HG03432 (cell line): ENCODE measurements at regions not wholly inside any gene's neighbourhood (a gene's known extent, or its start where the extent isn't known, plus 50 kb on each side); places are given as distances from the start of the nearest gene placed in this dataset.
A peak's percentile ranks its signal among the peaks of the same experiment; 100 is the strongest.

ENCODE experiments used
- ATAC-seq: cut with Tn5 transposase; IDR thresholded peaks from one replicate; pipeline ENCODE4 v1.9.1; 2021; ENCODE audit warnings: mild to moderate bottlenecking, moderate library complexity; ENCODE audit not compliant: unreplicated experiment

DNA sequence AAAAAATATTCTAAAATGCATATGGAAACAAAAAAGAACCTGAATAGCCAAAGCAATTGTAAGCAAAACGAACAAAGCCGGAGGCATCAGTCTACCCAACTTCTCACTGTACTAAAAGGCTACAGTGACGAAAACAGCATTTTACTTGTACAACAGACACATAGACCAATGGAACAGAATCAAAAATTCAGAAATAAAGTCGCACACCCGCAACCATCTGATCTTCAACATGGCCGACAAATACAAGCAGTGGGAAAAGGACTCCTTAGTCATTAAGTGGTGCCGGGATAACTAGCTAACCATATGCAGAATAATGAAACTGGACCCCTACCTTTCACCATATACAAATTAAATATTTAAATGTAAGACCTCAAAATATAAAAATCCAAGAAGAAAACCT is 203.9 kb upstream of the PPFIA2 start:
- ATAC-seq, result no peak

DNA sequence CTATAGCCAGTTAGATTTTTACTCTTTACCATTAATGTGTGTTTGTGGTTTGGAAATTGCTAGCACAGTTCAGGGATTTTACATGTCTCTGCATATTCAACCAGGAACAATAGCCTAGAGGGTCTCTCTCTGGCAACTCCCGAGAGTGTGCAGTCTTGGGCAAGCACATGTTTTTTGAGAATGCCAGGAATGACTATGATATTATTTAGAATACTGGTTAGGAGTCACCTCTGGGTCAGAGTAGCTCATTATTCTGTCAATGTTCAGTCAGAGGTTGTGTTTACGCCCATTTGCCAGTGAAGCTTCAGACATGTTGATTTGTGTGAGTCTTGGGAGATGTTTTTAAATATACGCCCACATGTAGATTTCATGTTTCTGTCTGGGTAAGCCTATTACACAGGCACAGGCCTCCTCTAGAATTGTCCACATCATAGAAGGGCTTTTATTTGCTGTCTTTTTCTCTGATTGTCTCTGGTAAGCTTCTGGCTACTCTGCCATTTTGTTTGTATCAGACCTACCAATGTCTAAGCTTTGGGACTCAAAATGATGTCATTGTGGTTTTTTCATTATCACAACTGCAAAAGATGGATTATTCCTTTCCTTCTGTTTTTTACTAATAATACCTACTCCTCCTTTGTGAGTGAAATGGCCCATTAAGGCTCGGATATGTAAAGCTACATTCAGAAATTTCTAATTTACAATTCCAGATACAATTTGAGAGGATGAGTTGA is 203.1 kb upstream of the PPFIA2 start:
- ATAC-seq, result no peak

DNA sequence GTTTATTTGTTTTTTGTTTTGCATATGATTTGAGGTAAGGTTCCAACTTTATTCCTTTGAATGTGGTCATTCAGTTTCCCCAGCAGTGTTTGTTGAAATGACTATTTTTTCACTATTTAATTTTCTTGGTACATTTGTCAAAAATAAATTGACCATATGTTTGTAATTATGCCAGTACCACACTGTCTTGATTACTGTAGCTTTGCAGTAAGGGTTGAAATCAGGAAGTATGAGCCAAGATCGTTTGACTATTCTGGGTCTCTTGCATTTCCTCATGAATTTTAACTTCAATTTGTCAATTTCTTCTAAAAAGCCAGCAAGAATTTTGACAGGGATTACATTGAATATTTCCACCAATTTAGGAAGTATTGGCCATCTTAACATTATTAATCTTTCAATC is 199.3 kb upstream of the PPFIA2 start:
- ATAC-seq, result no peak

DNA sequence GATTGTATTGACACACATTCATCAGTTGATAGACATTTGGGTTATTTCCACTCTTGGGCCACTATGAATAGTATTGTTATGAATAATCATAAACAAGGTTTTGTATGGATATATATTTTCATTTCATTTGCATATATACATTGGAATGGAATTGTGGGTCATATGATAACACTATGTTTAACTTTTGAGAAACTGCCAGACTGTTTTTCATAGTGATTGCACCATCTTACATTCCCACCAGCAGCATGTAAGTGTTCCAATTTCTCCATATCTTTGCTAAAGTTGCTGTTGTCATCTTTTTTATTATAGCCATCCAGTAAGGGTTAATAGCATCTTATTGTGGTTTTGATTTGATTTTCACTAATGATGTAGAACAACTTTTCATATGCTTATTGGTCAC is 198.5 kb upstream of the PPFIA2 start:
- no peak for ATAC-seq

DNA sequence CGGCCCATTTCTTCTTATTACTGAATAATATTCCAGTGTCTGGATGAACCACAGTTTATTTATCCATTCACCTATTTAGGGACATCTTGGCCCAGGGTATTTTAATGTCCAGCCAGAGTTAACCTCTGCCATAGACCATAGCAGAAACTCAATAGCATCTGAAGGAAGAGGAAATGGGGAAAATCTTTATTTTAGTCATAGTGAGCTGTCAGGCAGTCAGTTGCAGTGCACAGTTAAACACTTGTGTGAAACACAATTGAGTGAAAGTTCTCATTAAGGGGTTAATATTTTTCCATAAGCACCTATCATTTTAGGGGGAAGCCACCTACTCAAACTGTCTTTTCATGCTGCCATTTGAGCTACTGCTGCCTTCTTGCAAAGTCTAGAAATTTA is 197.3 kb upstream of the PPFIA2 start:
- ATAC-seq, result no peak

DNA sequence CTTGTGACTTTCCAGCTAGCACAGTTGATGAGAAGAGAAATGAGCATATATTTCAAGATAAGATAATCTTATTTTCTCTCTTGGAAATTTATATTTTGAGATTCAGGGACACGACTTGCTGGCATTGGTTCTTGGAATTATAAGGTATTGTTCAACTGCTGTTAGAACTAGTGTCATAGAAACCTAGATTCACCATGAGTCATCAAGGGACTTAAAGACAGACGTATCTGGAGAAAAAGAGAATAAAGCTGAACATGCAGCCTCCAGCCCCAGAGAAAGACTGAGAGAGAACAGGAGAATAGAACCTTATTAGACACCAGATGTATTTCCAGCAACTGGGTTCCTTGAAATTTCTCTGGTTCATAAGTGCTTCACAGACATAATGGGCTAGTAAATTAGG is 194.4 kb upstream of the PPFIA2 start:
- ATAC-seq, result peak; percentile 49

DNA sequence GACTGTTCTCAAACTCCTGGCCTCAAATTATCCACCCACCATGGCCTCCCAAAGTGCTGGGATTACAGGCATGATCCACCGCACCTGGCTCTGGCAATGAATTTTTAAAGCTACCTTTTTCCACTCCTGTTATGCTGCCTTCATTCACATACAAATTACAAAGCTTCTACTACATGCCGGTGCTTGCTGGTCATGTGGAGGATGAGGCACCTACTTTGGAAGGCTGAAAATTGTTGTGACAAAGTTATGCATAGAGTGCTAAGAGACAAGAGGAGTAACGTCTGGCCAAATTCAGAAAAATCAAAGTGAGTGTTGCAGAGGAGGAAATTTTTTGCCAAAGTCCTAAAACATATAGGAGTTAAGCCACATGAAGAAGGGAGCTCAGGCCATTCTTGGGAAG is 191.7 kb upstream of the PPFIA2 start:
- ATAC-seq, result no peak

DNA sequence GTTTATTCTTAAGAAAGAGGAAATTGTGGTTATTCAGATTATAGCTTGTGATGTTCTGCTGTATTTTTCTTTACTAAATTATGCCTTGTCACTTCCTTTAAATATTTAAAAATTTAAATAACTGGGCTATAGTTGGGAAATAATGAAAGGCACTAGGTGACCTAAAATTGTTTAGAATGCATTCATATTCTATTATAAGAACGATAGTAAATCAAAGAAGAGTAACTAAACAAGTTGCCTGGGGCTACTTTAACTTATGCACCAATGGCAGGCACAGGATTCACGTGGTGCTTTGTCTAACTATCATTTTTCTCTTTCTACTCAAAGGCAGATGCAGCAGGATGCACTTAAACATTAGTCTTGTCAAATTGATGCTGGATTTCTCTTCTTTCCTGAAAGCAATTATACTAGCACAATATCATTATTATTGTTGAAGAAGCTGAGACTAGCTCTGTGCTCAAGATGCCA is 190.7 kb upstream of the PPFIA2 start:
- ATAC-seq, result no peak

DNA sequence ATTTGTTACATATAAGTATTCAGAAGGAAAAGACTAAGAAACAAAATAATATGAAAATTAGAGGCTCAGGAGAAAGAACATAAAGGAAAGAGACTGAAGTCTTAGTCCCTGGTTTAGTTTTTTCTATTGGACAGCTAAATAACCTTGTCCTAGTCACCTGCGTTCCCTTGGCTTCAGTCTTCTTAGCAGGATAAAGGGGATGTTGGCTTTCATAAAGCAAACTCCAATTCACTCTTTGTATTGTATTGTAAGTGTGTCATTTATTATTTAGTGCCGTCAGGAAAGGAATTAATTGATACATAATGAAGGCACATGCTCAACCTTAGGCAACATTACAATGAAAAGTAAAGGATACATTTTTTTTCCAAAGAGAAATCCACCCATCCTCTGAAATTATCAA is 190.3 kb upstream of the PPFIA2 start:
- no peak for ATAC-seq

DNA sequence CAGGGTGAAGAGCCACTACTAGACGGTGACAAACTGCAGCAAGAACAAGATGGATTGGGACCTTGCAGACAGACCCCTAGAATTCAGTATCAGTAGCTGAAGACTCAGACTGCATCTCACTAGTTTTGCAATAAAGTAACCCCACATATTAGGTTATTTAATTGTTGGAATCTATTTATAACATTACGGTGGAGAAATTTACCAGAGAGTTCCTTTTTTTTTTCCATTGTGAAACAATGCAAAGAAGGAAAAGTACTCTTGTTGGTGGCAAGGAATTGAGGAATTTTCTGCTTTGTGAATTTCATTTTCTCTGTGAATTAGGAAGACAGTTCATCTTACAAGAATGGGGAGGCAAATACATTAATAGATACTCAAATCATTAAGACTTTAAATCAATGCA is 185.7 kb upstream of the PPFIA2 start:
- ATAC-seq, result no peak

DNA sequence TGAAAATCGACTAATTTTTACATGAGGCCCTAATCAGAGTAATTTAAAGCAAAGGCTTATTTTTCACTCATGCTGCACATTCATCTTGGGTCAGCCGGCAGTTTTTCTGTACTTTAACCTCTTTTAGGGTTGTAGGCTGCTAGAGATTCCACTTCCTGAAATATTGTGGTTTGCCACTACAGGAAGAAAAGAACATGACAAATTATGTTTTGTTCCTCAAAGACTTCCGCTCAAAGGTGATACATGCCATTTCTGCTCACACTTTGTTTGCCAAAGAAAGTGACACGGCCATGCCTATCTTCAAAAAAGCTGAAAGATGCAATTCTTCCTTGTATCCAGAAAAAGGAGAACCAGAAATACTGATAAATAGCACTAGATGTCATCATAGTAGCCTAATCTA is 183.4 kb upstream of the PPFIA2 start:
- peak; percentile 91 for ATAC-seq

DNA sequence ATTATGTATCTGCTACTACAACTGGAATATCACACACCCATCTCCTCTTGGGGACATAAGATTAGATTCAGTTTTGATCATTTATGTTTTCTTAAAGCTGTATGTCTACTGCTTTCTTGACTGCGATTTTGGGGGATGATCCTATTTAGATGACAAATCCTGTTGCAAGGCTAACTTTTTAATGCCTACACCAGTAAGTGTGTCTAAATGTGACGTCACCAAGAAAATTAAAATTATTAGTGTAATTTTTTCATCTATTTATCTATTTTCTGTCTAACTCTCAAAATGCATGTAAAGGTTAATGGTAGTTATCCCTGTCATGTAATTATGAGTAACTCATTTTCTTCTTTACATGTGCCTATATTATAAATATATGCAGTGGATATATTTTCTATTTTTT is 170.9 kb upstream of the PPFIA2 start:
- ATAC-seq, result no peak

DNA sequence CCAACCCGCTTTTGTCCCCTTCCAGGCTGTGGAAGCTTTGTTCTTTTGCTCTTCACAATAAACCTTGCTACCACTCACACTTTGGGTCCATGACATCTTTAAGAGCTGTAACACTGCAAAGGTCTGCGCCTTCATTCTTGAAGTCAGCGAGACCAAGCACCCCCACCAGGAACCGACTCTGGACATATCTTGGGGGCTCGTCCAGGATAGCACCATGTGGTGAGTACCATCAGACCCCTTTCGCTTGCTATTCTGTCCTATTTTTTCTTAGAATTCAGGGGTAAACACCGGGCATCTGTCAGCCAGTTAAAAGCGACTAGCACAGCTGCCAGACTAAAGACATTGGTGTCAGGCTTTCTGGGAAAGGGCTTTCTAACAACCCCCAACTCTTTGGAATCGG is 137.6 kb upstream of the PPFIA2 start:
- ATAC-seq, result no peak

DNA sequence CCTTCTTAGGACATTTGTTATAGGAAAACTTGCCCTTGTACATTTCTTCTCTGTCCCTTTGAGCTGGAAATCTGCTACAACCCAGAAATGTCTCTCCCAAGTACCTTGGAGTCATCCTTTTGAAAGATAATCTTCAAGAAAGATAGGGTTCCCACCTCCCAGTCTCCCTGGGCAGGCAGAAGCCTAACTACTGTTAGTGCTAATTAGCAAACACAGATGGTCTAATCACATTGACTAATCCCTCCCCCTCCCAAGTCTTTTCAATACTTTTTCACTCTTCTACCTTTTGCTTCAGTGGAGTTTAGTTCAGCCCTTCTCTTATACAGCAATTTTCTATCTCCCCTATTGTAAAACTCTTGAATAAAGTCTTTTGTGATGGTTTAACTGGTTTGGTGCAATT is 129.8 kb upstream of the PPFIA2 start:
- no peak for ATAC-seq

DNA sequence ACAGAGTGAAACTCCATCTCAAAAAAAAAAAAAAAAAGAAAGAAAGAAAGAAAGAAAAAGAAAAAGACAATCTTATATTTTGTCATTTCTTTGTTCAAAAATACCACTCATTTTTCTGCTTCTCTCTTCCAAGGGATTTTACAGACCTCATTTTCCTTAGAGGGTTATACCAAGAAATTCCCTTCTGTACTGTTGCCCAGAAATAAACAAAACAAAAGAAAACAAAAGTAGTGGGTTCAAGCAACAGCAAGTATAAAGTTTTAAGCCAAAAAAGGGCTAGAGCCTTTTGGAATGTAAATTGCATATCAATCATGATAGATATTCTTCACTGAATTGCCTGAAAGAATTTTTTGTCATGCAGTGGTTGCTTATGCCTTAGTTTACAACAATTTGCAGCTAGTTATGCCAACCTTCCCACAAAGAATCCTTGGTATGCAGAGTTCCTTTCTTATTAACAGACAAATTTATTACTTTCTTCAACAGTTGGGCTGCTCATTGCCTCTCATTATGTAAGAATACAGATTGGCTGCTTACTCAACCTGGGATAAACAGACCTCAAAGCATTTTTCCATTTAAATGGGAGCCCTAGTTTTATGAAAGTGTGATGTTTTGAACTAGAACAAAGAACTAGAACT is 129.1 kb upstream of the PPFIA2 start:
- ATAC-seq, result no peak

DNA sequence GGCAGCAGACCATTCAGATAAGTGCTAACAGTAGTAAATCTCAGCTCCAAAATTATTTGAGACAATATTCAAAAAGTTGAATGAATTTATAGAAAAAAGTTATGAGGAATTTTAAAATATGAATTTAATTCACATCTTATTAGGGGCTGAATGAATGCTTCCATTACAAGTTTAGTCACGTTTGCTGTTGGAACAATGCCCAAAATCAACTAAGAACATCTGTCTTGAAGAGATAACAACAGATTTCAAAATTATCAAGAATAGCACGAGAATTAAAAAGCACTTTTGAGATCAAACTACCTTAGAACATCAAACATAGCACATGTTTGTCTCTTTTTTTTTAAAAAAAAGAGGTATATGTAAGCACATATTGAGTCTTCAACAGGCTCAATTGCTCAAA is 115.4 kb upstream of the PPFIA2 start:
- no peak for ATAC-seq

DNA sequence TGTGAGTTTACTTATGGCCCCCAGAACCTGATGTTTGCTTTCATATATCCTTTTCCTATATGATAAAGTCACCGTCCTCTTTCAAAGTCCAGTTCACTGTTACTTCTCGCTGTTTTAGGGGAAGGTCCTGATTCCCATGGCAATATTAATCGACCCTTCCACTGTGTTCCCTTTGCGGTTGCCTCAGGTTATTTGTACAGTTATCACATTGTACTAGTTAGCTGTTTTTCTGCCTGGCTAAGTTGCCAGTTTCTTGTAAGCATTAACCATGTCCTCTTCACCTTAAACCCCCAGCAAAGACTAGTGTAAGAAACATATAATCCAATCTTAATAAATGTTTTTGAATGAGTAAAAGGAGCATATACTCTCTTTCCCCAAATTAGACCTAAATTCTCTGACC is 115.0 kb upstream of the PPFIA2 start:
- ATAC-seq, result no peak

DNA sequence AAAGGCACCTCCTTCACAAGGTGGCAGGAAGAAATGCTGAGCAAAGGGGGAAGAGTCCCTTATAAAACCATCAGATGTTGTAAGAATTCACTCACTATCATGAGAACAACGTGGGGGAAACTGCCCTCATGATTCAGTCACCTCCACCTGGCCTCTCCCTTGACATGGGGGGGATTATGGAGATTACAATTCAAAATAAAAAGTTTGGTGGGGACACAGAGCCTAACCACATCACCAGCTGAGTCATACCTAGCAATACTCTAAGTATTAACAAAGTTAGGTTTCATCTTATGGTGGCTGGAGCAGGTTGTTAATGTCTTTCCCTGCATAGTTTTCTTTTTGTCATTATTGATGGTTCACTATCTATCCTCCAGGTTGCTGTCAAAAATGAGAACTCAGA is 113.2 kb upstream of the PPFIA2 start:
- ATAC-seq, result no peak

DNA sequence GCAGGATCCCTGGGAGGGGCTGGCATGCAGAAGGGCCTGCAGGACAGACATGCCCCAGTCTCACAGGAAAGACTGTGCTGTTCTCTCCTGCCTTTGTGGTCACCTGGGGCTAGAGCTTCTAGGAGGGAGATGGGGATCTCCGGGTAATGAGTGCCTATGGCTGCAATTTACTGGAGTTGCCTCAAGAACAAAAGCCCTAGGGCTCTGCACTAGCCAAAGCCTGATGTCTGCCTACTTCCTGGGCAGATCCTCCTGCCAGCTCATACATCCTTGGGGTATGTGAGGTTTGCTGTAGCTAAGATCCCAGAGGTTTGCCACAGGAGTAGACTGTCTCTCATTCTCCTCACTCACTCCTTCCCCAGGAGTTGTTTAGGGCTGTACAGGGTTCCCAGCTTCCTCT is 106.9 kb upstream of the PPFIA2 start:
- no peak for ATAC-seq

DNA sequence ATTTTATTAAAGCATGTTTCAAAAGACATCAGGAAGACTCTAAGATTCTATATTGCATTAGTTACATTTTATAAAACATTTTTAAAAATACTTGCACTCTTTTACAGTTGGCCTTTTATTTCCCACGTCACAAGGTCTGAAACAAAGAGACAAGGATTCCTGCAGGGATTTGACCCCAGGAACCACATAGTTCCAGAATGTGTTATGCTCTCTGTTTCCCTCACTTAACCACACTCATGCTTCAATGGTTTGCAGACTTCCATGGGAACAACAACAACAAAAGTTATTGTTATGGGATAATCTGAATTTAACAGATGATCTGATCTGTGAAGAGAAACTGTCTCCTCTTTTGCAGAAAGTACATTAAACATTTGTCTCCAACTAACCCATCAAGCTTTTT is 104.3 kb upstream of the PPFIA2 start:
- ATAC-seq, result no peak

DNA sequence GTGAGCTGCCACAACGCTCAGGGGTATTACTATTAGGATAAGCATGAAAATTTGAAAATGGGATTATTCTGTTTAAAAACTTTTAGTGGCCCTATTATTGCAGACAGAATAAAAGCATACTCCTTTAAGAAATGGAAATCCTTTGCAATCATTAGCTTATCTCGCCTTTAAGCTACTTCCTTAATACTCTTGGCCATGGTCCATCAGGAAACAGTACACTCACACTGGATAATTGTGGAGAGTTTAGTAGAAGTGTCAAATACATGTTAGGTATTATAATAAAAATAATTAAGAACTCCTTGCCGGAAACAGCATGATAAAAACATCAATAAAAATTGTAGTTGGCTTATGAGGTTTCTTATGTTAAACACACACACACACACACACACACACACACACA is 100.4 kb upstream of the PPFIA2 start:
- no peak for ATAC-seq

DNA sequence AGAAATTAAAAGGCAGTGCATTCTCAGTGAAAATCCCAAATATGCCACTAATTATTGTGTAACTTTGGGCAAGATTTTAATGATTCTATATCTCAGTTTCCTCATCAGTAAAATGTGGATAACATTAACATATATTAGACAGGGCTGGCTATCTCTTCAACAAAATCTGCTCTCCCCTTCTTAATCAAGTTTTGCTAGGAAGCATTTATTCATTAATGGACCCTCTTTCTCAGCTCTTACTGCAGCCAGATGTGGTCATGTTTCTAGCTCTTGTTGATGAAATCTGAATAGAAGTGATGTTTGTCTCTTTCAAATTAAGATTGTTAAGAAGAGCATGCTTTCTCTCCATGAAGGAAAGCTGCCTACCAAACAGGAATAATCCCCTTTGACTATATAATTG is 84.4 kb upstream of the PPFIA2 start:
- no peak for ATAC-seq

DNA sequence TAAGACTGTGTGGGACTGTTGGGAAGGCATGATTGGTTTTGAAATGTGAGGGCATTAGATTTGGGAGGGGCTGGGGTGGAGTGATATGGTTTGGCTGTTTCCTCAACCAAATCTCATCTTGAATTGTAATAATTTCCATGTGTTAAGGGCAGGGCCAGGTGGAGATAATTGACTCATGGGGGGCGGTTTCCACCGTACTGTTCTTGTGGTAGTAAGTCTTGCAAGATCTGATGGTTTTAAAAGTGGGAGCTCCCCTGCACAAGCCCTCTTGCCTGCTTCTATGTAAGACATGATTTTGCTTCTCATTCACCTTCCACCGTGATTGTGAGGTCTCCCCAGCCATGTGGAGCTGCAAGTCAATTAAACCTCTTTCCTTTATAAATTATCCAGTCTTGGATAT is 76.6 kb upstream of the PPFIA2 start:
- ATAC-seq, result no peak
